ENCODE measurements at regions not wholly inside any gene's neighbourhood (a gene's known extent, or its start where the extent isn't known, plus 50 kb on each side); places are given as distances from the start of the nearest gene placed in this dataset.
"Not testable (repeated sequence)": the region's sequence is repeated elsewhere in the genome, so short reads cannot be mapped to it uniquely, and the experiment has no call there.

GRCh38 chr1:147062956-147063355 is 109.3 kb downstream of the PRKAB2 start:
- DNase-seq (ENCODE audit: low read depth in 2 of 2): no peak

DNA sequence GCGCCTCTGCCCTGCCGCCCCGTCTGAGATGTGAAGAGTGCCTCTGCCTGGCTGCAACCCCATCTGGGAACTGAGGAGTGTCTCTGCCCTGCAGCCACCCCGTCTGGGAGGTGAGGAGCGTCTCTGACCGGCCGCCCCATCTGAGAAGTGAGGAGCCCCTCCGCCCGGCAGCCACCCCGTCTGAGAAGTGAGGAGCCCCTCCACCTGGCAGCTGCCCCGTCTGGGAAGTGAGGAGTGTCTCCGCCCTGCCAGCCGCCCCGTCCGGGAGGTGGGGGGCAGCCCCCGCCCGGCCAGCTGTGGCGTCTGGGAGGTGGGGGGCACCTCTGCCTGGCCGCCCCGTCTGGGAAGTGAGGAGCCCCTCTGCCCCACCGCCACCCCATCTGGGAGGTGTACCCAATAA is 110.4 kb downstream of the PRKAB2 start:
- not testable (repeated sequence) for DNase-seq (ENCODE audit: low read depth in 2 of 2)

DNA sequence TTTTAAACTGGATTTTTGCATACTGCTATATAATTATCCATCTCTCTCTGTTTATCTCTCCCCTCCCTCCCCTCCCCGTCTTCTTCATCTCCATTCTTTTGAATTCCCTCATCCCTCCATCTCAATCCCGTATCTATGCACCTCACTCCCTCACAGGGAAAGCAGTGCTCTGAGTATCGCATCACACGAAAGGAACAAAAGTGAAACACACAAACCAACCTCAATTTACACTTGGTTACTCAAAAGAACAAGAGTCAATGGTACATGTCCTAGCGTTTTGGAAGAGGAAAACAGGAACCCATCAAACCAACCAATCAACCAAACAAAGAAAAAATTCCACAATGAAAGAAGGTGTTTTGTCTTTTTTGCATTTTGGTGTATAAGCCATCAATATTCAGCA is 115.1 kb downstream of the NBPF12 start:
- DNase-seq (ENCODE audit: low read depth in 2 of 2): no peak

- no peak for DNase-seq (ENCODE audit: low read depth in 2 of 2)
These were observed 114.6 kb downstream of the NBPF12 start for GRCh38 chr1:147052677-147053076.

DNA sequence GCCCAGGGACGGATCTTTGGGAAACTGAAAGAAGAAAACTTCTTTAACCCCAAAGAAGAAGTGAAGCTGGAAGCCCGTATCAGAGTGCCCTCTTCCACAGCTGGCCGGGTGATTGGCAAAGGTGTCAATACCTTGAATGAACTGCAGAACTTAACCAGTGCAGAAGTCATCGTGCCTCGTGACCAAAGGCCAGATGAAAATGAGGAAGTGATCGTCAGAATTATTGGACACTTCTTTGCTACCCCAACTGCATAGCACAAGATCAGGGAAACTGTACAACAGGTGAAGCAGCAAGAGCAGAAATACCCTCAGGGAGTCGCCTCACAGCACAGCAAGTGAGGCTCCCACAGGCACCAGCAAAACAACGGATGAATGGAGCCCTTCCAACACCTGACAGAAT is 114.0 kb downstream of the NBPF12 start:
- DNase-seq (ENCODE audit: low read depth in 2 of 2): no peak

- DNase-seq (ENCODE audit: low read depth in 2 of 2): no peak
These were observed 113.0 kb downstream of the NBPF12 start for GRCh38 chr1:147051136-147051535.

GRCh38 chr1:147050654-147051053 is 112.5 kb downstream of the NBPF12 start:
- no peak for DNase-seq (ENCODE audit: low read depth in 2 of 2)

DNA sequence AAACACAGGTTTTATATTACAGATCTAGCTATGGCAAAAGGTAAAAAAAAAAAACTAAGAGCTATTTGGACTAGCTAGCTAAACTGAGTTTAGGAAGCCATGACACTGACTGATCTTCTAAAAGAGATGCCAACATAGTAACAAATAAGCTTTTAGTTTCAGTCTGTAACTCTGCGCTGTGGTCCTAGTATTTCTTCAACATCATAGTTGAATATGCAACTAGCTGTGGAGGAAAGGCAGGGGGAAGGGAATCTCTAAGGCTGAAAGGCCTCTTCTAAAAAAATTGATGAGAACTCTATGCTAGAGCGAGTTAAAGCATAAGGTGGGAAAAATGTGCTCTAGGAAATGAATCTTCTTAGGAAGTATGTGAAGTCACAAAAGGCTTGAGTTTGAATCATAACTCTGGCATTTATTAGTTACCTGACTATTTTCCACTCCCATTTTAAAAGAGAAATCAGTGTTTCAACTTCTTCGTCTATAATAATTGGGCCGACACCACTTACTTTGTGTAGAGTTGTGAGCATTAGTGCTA is 108.8 kb downstream of the NBPF12 start:
- DNase-seq (ENCODE audit: low read depth in 2 of 2): not testable (repeated sequence)

- no peak for DNase-seq (ENCODE audit: low read depth in 2 of 2)
These were observed 108.2 kb downstream of the NBPF12 start for GRCh38 chr1:147046189-147046862.
